Activated CD8-positive, alpha-beta memory T cell treated with anti-CD3 and anti-CD28 coated beads, Interleukin-2, amount 50 U/mL, for 4 hours (primary cell): ENCODE measurements at regions not wholly inside any gene's neighbourhood (a gene's known extent, or its start where the extent isn't known, plus 50 kb on each side); places are given as distances from the start of the nearest gene placed in this dataset.
"Not testable (repeated sequence)": the region's sequence is repeated elsewhere in the genome, so short reads cannot be mapped to it uniquely, and the experiment has no call there.

ENCODE experiments used
- DNase-seq: peaks from one replicate; pipeline ENCODE4 v3.0.0-alpha.2; 2020

GRCh38 chr9:7456793-7457530, 342.6 kb downstream of the DMAC1 start:
- DNase-seq: no peak

- DNase-seq: no peak
These were observed 343.2 kb downstream of the DMAC1 start for GRCh38 chr9:7456377-7456776.

GRCh38 chr9:7454624-7455023, 345.0 kb downstream of the DMAC1 start:
- DNase-seq: no peak

- no peak for DNase-seq
These were observed 347.2 kb downstream of the DMAC1 start for GRCh38 chr9:7452378-7452777.

- no peak for DNase-seq
These were observed 348.5 kb downstream of the DMAC1 start for GRCh38 chr9:7451062-7451461.

GRCh38 chr9:7443541-7443940, 356.0 kb downstream of the DMAC1 start:
- DNase-seq: no peak

- no peak for DNase-seq
These were observed 360.1 kb downstream of the DMAC1 start for GRCh38 chr9:7439355-7439995.

- DNase-seq: no peak
These were observed 362.8 kb downstream of the DMAC1 start for GRCh38 chr9:7436754-7437153.

- no peak for DNase-seq
These were observed 365.9 kb downstream of the DMAC1 start for GRCh38 chr9:7433508-7434292.

GRCh38 chr9:7432989-7433388, 366.6 kb downstream of the DMAC1 start:
- DNase-seq: no peak

GRCh38 chr9:7417397-7417796, 382.2 kb downstream of the DMAC1 start:
- not testable (repeated sequence) for DNase-seq

GRCh38 chr9:7415836-7416235, 383.7 kb downstream of the DMAC1 start:
- DNase-seq: no peak

GRCh38 chr9:7408845-7409244, 390.7 kb downstream of the DMAC1 start:
- DNase-seq: no peak

GRCh38 chr9:7407246-7407645, 392.3 kb downstream of the DMAC1 start:
- no peak for DNase-seq

- no peak for DNase-seq
These were observed 393.5 kb downstream of the DMAC1 start for GRCh38 chr9:7405924-7406604.

- DNase-seq: no peak
These were observed 395.6 kb downstream of the DMAC1 start for GRCh38 chr9:7403839-7404487.

- DNase-seq: no peak
These were observed 396.6 kb downstream of the DMAC1 start for GRCh38 chr9:7403028-7403389.

GRCh38 chr9:7402334-7403027, 397.1 kb downstream of the DMAC1 start:
- DNase-seq: no peak

GRCh38 chr9:7401116-7401515, 398.5 kb downstream of the DMAC1 start:
- no peak for DNase-seq

GRCh38 chr9:7394002-7394774, 405.4 kb downstream of the DMAC1 start:
- DNase-seq: no peak

GRCh38 chr9:7392148-7392547, 407.4 kb downstream of the DMAC1 start:
- no peak for DNase-seq
